Right cardiac atrium (tissue), 5 donors: ENCODE measurements at regions not wholly inside any gene's neighbourhood (a gene's known extent, or its start where the extent isn't known, plus 50 kb on each side); places are given as distances from the start of the nearest gene placed in this dataset.
"Not testable (repeated sequence)": the region's sequence is repeated elsewhere in the genome, so short reads cannot be mapped to it uniquely, and the experiment has no call there.

Experiments
- ATAC-seq, 2 donors: fragments of 200-7000 bp; cut with Tn5 transposase; one replicate each; pipeline versions ENCODE4 v1.8.0 to v1.9.1; 2020; ENCODE audit warnings: moderate library complexity in 2 of 2, mild to moderate bottlenecking in 1 of 2
- DNase-seq, 3 donors: peaks; one replicate each; pipeline ENCODE4 v3.0.0-alpha.2; 2020
- H3K27ac ChIP-seq: one replicate; pipeline ENCODE4 v1.5.1; 2013; ENCODE audit warnings: mild to moderate bottlenecking, low read length, control low read depth, moderate library complexity
- H3K27me3 ChIP-seq: one replicate; pipeline ENCODE4 v1.6.1; 2013; ENCODE audit not compliant: control insufficient read depth, insufficient read depth
- H3K4me1 ChIP-seq: one replicate; pipeline ENCODE4 v1.6.1; 2013; ENCODE audit warnings: low read length; ENCODE audit not compliant: control insufficient read depth, insufficient read depth
- H3K4me3 ChIP-seq: one replicate; pipeline ENCODE4 v1.5.1; 2013; ENCODE audit warnings: low read length, control low read depth
- H3K9me3 ChIP-seq: one replicate; pipeline ENCODE4 v1.6.1; 2013; ENCODE audit warnings: low read length; ENCODE audit not compliant: control insufficient read depth
- WGBS: extraction: QIAGEN DNeasy Blood & Tissue Kit; methylation state at CpG from one replicate; pipeline ENCODE4 v1.1.7; 2013; 5-methylcytosine and 5-hydroxymethylcytosine counted together
- intact Hi-C, 4 donors: fragments of 100-400 bp; cut with DNase I; formaldehyde crosslinking; loops; one replicate each; pipeline versions ENCODE4 v1.11.0 to v1.14.0; 2022 to 2023
- microRNA-seq, 2 donors: library from miRNA; unstranded; fragments of <30 nt; microRNA quantifications; one replicate each; pipeline ENCODE4 v1.2.0, GENCODE V29; 2020 to 2021
- donor health status: healthy with polysubstance abuse.
- donor health status: DM: no; HTN: yes; CAD: no.
- donor health status: DM: no; HTN: no; CAD: no.
- donor health status: DM: no; HTN: yes; CAD: no; lungs with severe emphysema.
- donor health status: DM: yes; HTN: yes; CAD: no.

- H3K4me3 ChIP-seq, H3K27me3 ChIP-seq, ATAC-seq, intact Hi-C loops, DNase-seq, H3K9me3 ChIP-seq, H3K4me1 ChIP-seq, H3K27ac ChIP-seq: not testable (repeated sequence)
- 55% methylated on average over 3 of the region's 8 CpGs for WGBS
Measured at GRCh38 chr2:89306869-89307637, 615.6 kb downstream of the RPIA start.

- H3K27me3 ChIP-seq, H3K9me3 ChIP-seq, H3K4me3 ChIP-seq, H3K4me1 ChIP-seq, intact Hi-C loops, ATAC-seq, DNase-seq, H3K27ac ChIP-seq: not testable (repeated sequence)
- no CpG with 5 or more reads among the region's 6 CpGs for WGBS
Measured at GRCh38 chr2:89318990-89319389, 627.5 kb downstream of the RPIA start.

GRCh38 chr2:89325894-89326293, 634.4 kb downstream of the RPIA start:
- H3K4me3 ChIP-seq, H3K9me3 ChIP-seq, intact Hi-C loops, ATAC-seq, H3K27ac ChIP-seq, H3K4me1 ChIP-seq, DNase-seq, H3K27me3 ChIP-seq: not testable (repeated sequence)
- WGBS, result 10% methylated on average over 1 of the region's 7 CpGs

DNA sequence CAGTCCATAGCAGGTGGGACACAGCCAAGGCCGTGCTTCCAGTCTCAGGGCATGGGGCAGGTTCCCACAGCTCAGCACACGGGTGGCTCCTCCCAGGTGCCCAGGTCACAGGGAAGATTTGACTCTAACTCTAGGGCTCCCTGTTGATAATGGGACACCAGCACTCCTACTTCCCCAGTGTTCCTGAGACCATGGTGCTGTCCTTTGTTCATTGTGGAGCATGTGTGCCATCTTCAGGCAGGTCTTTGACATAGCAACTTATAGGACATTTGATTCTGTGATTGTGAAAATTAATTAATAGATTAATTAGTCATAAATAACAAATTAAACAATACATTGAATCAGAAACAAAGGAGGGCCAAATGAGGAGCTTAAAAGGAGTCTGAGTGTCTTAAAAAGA, 635.0 kb downstream of the RPIA start:
- H3K9me3 ChIP-seq, H3K27ac ChIP-seq, ATAC-seq, H3K4me3 ChIP-seq, H3K4me1 ChIP-seq, intact Hi-C loops, H3K27me3 ChIP-seq, DNase-seq: not testable (repeated sequence)
- WGBS, result no CpG with 5 or more reads among the region's 2 CpGs

GRCh38 chr2:89328790-89329189, 637.3 kb downstream of the RPIA start:
- H3K4me1 ChIP-seq, H3K9me3 ChIP-seq, intact Hi-C loops, ATAC-seq, H3K4me3 ChIP-seq, H3K27ac ChIP-seq, DNase-seq, H3K27me3 ChIP-seq: not testable (repeated sequence)
- WGBS, result no CpG with 5 or more reads among the region's 1 CpG

Small RNA genes lying in the stretch of these regions (microRNA-seq; reads per million reads assigned to microRNA genes)
- gene MIR4436A, result 0 reads per million in 2 donors
